ENCODE measurements at regions not wholly inside any gene's neighbourhood (a gene's known extent, or its start where the extent isn't known, plus 50 kb on each side); places are given as distances from the start of the nearest gene placed in this dataset.
A peak's percentile ranks its signal among the peaks of the same experiment; 100 is the strongest.

GRCh38 chr2:102078773-102079172 is 63.8 kb upstream of the IL1R1 start:
- no peak overlapping the region for H3K27ac ChIP-seq
- no peak for TF ChIP-seq CTCF (conservative IDR thresholded peaks at IDR 0.05)

- no peak overlapping the region for H3K27ac ChIP-seq
- TF ChIP-seq CTCF (conservative IDR thresholded peaks at IDR 0.05): no peak
Measured at GRCh38 chr2:102080451-102081242, 61.9 kb upstream of the IL1R1 start.

GRCh38 chr2:102081243-102081522 is 61.4 kb upstream of the IL1R1 start:
- H3K27ac ChIP-seq: no peak overlapping the region
- no peak for TF ChIP-seq CTCF (conservative IDR thresholded peaks at IDR 0.05)

GRCh38 chr2:102081606-102082005 is 60.9 kb upstream of the IL1R1 start:
- TF ChIP-seq CTCF (conservative IDR thresholded peaks at IDR 0.05): no peak
- no peak overlapping the region for H3K27ac ChIP-seq

- no peak for TF ChIP-seq CTCF (conservative IDR thresholded peaks at IDR 0.05)
- no peak overlapping the region for H3K27ac ChIP-seq
Measured at GRCh38 chr2:102082571-102083392, 59.8 kb upstream of the IL1R1 start.

GRCh38 chr2:102083393-102083703 is 59.2 kb upstream of the IL1R1 start:
- TF ChIP-seq CTCF (conservative IDR thresholded peaks at IDR 0.05): no peak
- H3K27ac ChIP-seq: no peak overlapping the region

- H3K27ac ChIP-seq: peak overlapping the region; percentile 43
- TF ChIP-seq CTCF (conservative IDR thresholded peaks at IDR 0.05): no peak
Measured at GRCh38 chr2:102084651-102085050, 57.9 kb upstream of the IL1R1 start.
